Liver (tissue), 8 donors: ENCODE measurements at regions not wholly inside any gene's neighbourhood (a gene's known extent, or its start where the extent isn't known, plus 50 kb on each side); places are given as distances from the start of the nearest gene placed in this dataset.

Experiments used
- DNase-seq: peaks from one replicate; pipeline ENCODE4 v3.0.0-alpha.2; 2017; ENCODE audit warnings: low spot score
- H3K27ac ChIP-seq, 2 donors: one replicate each; pipeline ENCODE4 v1.7.0; 2013; ENCODE audit warnings: inconsistent platforms in 2 of 2, low read length in 2 of 2, control low read depth in 1 of 2, low read depth in 1 of 2, mild to moderate bottlenecking in 1 of 2
- H3K27me3 ChIP-seq, 4 donors: one replicate each; pipeline versions ENCODE4 v1.6.1 to v1.7.0; 2013; ENCODE audit warnings: low read length in 3 of 4, inconsistent platforms in 1 of 4, mild to moderate bottlenecking in 1 of 4, moderate library complexity in 1 of 4; ENCODE audit not compliant: control insufficient read depth in 4 of 4, insufficient read depth in 4 of 4
- H3K36me3 ChIP-seq, 4 donors: one replicate each; pipeline versions ENCODE4 v1.6.1 to v1.7.0; 2013; ENCODE audit warnings: low read length in 3 of 4, mild to moderate bottlenecking in 3 of 4, low read depth in 1 of 4, moderate library complexity in 1 of 4; ENCODE audit not compliant: control insufficient read depth in 4 of 4, insufficient read depth in 3 of 4
- H3K4me1 ChIP-seq, 4 donors: one replicate each; pipeline versions ENCODE4 v1.6.1 to v1.7.0; 2013; ENCODE audit warnings: low read length in 3 of 4, mild to moderate bottlenecking in 3 of 4, moderate library complexity in 1 of 4; ENCODE audit not compliant: control insufficient read depth in 4 of 4, insufficient read depth in 4 of 4
- H3K4me3 ChIP-seq, 3 donors: one replicate each; pipeline versions ENCODE4 v1.6.1 to v1.7.0; 2013; ENCODE audit warnings: low read length in 3 of 3, control low read depth in 1 of 3, low read depth in 1 of 3, mild to moderate bottlenecking in 1 of 3
- H3K9ac ChIP-seq, 2 donors: one replicate each; pipeline ENCODE4 v1.7.0; 2013; ENCODE audit warnings: low read length in 2 of 2, mild to moderate bottlenecking in 2 of 2, moderate library complexity in 2 of 2, control low read depth in 1 of 2, low read depth in 1 of 2
- H3K9me3 ChIP-seq, 4 donors: one replicate each; pipeline versions ENCODE4 v1.6.1 to v1.7.0; 2013; ENCODE audit warnings: low read length in 3 of 4; ENCODE audit not compliant: control insufficient read depth in 4 of 4
- ATF3 ChIP-seq: IDR thresholded peaks from 2 replicates; pipeline ENCODE4 v1.6.1; 2016; ENCODE audit warnings: antibody characterized with exemption
- CTCF ChIP-seq: fragments of 150-350 bp; IDR thresholded peaks from 2 replicates; pipeline ENCODE4 v1.5.1; 2017; ENCODE audit warnings: improper control_type of control experiment, low read depth, low read length; ENCODE audit not compliant: missing input control
- FOXA2 ChIP-seq: IDR thresholded peaks from 2 replicates; pipeline ENCODE4 v1.6.1; 2016; ENCODE audit warnings: antibody characterized with exemption
- GABPA ChIP-seq, 2 donors: IDR thresholded peaks in 1 of 2; conservative IDR thresholded peaks in 1 of 2; 2 replicates each; pipeline ENCODE4 v1.6.1; 2016; ENCODE audit warnings: antibody characterized with exemption in 2 of 2, mild to moderate bottlenecking in 1 of 2, moderate library complexity in 1 of 2
- HNF4A ChIP-seq, 2 donors: conservative IDR thresholded peaks; 2 replicates each; pipeline ENCODE4 v1.6.1; 2016; ENCODE audit warnings: antibody characterized with exemption in 2 of 2, mild to moderate bottlenecking in 2 of 2
- HNF4G ChIP-seq: IDR thresholded peaks from 2 replicates; pipeline ENCODE4 v1.6.1; 2016; ENCODE audit warnings: antibody characterized with exemption
- JUND ChIP-seq, 2 donors: IDR thresholded peaks; 2 replicates each; pipeline ENCODE4 v1.6.1; 2016; ENCODE audit warnings: antibody characterized with exemption in 2 of 2
- MAX ChIP-seq: IDR thresholded peaks from 2 replicates; pipeline ENCODE4 v1.6.1; 2016; ENCODE audit warnings: antibody characterized with exemption
- NR2F2 ChIP-seq: IDR thresholded peaks from 2 replicates; pipeline ENCODE4 v1.6.1; 2016; ENCODE audit warnings: antibody characterized with exemption
- RAD21 ChIP-seq, 2 donors: IDR thresholded peaks; 2 replicates each; pipeline ENCODE4 v1.6.1; 2016; ENCODE audit warnings: antibody characterized with exemption in 2 of 2, mild to moderate bottlenecking in 2 of 2
- REST ChIP-seq: IDR thresholded peaks from 2 replicates; pipeline ENCODE4 v1.6.1; 2016; ENCODE audit warnings: antibody characterized with exemption, mild to moderate bottlenecking
- RXRA ChIP-seq, 2 donors: IDR thresholded peaks; 2 replicates each; pipeline ENCODE4 v1.6.1; 2017 to 2018; ENCODE audit warnings: antibody characterized with exemption in 2 of 2, mild to moderate bottlenecking in 1 of 2
- SP1 ChIP-seq: IDR thresholded peaks from 2 replicates; pipeline ENCODE4 v1.6.1; 2018; ENCODE audit warnings: antibody characterized with exemption, mild to moderate bottlenecking
- TAF1 ChIP-seq: conservative IDR thresholded peaks from 2 replicates; pipeline ENCODE4 v1.6.1; 2016; ENCODE audit warnings: antibody characterized with exemption, mild to moderate bottlenecking
- YY1 ChIP-seq: IDR thresholded peaks from 2 replicates; pipeline ENCODE4 v1.6.1; 2016; ENCODE audit warnings: antibody characterized with exemption, mild to moderate bottlenecking
- WGBS: extraction: QIAGEN DNeasy Blood & Tissue Kit; methylation state at CpG from one replicate; pipeline ENCODE4 v1.1.7; 2013; 5-methylcytosine and 5-hydroxymethylcytosine counted together
- donor health status: healthy.
- donor health status: healthy.
- donor health status: healthy.
- donor health status: healthy.
- donor health status: healthy.

GRCh38 chr3:82977871-82978270 lies 1216.4 kb upstream of the GBE1 start:
- WGBS, result 86% methylated on average over 3 of the region's 3 CpGs
- no peaks in the 10 kb centered on the region for H3K4me1 ChIP-seq
- H3K36me3 ChIP-seq, result no peaks in the 10 kb centered on the region
- H3K27ac ChIP-seq, result no peak overlapping the region
- DNase-seq, result no peak
- H3K9ac ChIP-seq, result no peak overlapping the region
- no peak overlapping the region for H3K4me3 ChIP-seq
- no peak for TF ChIP-seq JUND (IDR thresholded peaks at IDR 0.05)
- no peak for TF ChIP-seq SP1
- no peak for TF ChIP-seq ATF3
- no peak for TF ChIP-seq CTCF
- no peak for TF ChIP-seq REST
- TF ChIP-seq RAD21 (IDR thresholded peaks at IDR 0.05), result no peak
- TF ChIP-seq HNF4A (conservative IDR thresholded peaks at IDR 0.05), result no peak
- TF ChIP-seq TAF1, result no peak
- TF ChIP-seq HNF4G, result no peak
- no peak for TF ChIP-seq GABPA (IDR thresholded peaks at IDR 0.05 in 1 of 2, conservative IDR thresholded peaks at IDR 0.05 in 1 of 2)
- no peaks in the 10 kb centered on the region for H3K9me3 ChIP-seq
- no peaks in the 10 kb centered on the region for H3K27me3 ChIP-seq

GRCh38 chr3:82973791-82974190 lies 1212.3 kb upstream of the GBE1 start:
- DNase-seq, result no peak
- Histone ChIP-seq H3K4me3 (no peak overlapping the region), H3K9me3 (no peaks in the 10 kb centered on the region), H3K9ac (no peak overlapping the region), H3K27me3 (no peaks in the 10 kb centered on the region), H3K4me1 (no peaks in the 10 kb centered on the region), H3K36me3 (no peaks in the 10 kb centered on the region), H3K27ac (no peak overlapping the region)
- 34% methylated on average over 1 of the region's 1 CpG for WGBS
- TF ChIP-seq TAF1 (no peak), RXRA (IDR thresholded peaks at IDR 0.05) (no peak), SP1 (no peak), CTCF (no peak), FOXA2 (no peak), MAX (no peak), GABPA (IDR thresholded peaks at IDR 0.05 in 1 of 2, conservative IDR thresholded peaks at IDR 0.05 in 1 of 2) (no peak), YY1 (no peak), REST (no peak), HNF4G (no peak), ATF3 (no peak), HNF4A (conservative IDR thresholded peaks at IDR 0.05) (no peak), NR2F2 (no peak)
